Hypothalamus (tissue), 51 donors: ENCODE measurements at regions not wholly inside any gene's neighbourhood (a gene's known extent, or its start where the extent isn't known, plus 50 kb on each side); places are given as distances from the start of the nearest gene placed in this dataset.

Experiments
- DNase-seq, 51 donors: peaks; one replicate each; lab custom pipeline; 2025; lab: John Stamatoyannopoulos, UW

- DNase-seq, result no peak
Measured at GRCh38 chr20:46810448-46811223, 84.0 kb upstream of the EYA2 start.

- no peak for DNase-seq
Measured at GRCh38 chr20:46811224-46812084, 83.2 kb upstream of the EYA2 start.

- DNase-seq, result no peak
Measured at GRCh38 chr20:46814366-46815232, 80.0 kb upstream of the EYA2 start.

- no peak for DNase-seq
Measured at GRCh38 chr20:46816097-46816496, 78.5 kb upstream of the EYA2 start.

- no peak for DNase-seq
Measured at GRCh38 chr20:46816886-46817638, 77.6 kb upstream of the EYA2 start.

GRCh38 chr20:46820682-46821081 lies 74.0 kb upstream of the EYA2 start:
- no peak for DNase-seq

- DNase-seq, result no peak
Measured at GRCh38 chr20:46823271-46823751, 71.3 kb upstream of the EYA2 start.

GRCh38 chr20:46823753-46824152 lies 70.9 kb upstream of the EYA2 start:
- DNase-seq, result no peak

GRCh38 chr20:46826343-46826984 lies 68.2 kb upstream of the EYA2 start:
- DNase-seq, result no peak

GRCh38 chr20:46827718-46828458 lies 66.8 kb upstream of the EYA2 start:
- no peak for DNase-seq

- no peak for DNase-seq
Measured at GRCh38 chr20:46828471-46828870, 66.2 kb upstream of the EYA2 start.

- no peak for DNase-seq
Measured at GRCh38 chr20:46830886-46831632, 63.6 kb upstream of the EYA2 start.

GRCh38 chr20:46831633-46832011 lies 63.0 kb upstream of the EYA2 start:
- DNase-seq, result no peak

- no peak for DNase-seq
Measured at GRCh38 chr20:46832555-46832954, 62.1 kb upstream of the EYA2 start.

- DNase-seq, result no peak
Measured at GRCh38 chr20:46833360-46833759, 61.3 kb upstream of the EYA2 start.

GRCh38 chr20:46835418-46835817 lies 59.2 kb upstream of the EYA2 start:
- DNase-seq, result no peak

- DNase-seq, result no peak
Measured at GRCh38 chr20:46837083-46837482, 57.6 kb upstream of the EYA2 start.

GRCh38 chr20:46838011-46838410 lies 56.6 kb upstream of the EYA2 start:
- DNase-seq, result no peak
